PC-3 (cell line): ENCODE measurements at regions not wholly inside any gene's neighbourhood (a gene's known extent, or its start where the extent isn't known, plus 50 kb on each side); places are given as distances from the start of the nearest gene placed in this dataset.
A peak's percentile ranks its signal among the peaks of the same experiment; 100 is the strongest.

Source experiments
- ATAC-seq: fragments of 200-7000 bp; cut with Tn5 transposase; 2 replicates; pipeline ENCODE4 v1.9.1; 2020; ENCODE audit warnings: mild to moderate bottlenecking, moderate library complexity
- BruUV-seq: library from RNA; stranded (reverse); fragments of 400-500 nt; replicated peaks from 2 replicates; lab custom pipeline; 2021; lab: Mats Ljungman, UMichigan
- CTCF ChIA-PET: fragments of 300-600 bp; sonication (Branson Sonifier 250); formaldehyde crosslinking; loops from one replicate; lab custom pipeline; 2022; ENCODE audit warnings: antibody characterized with exemption; lab: Charles Lee
- POLR2A ChIA-PET: fragments of 300-600 bp; sonication (Branson Sonifier 250); formaldehyde crosslinking; loops from one replicate; lab custom pipeline; 2022; ENCODE audit warnings: antibody characterized with exemption; ENCODE audit not compliant: unreplicated experiment; lab: Charles Lee
- DNase-seq: peaks from one replicate; pipeline ENCODE4 v3.0.0-alpha.2; 2015
- H2AFZ ChIP-seq: fragments of 300-600 bp; sonication (generic); 2 replicates; pipeline ENCODE4 v1.6.0; 2016; ENCODE audit warnings: antibody characterized with exemption, low read length
- H3F3A ChIP-seq: fragments of 300-600 bp; sonication (generic); one replicate; pipeline ENCODE4 v1.6.0; 2017; ENCODE audit warnings: antibody characterized with exemption, low read length, control low read depth, mild to moderate bottlenecking; ENCODE audit not compliant: unreplicated experiment
- H3K27ac ChIP-seq: fragments of 300-600 bp; sonication (generic); 2 replicates; pipeline ENCODE4 v1.5.1; 2016; ENCODE audit warnings: mild to moderate bottlenecking, low read length
- H3K27me3 ChIP-seq: fragments of 300-600 bp; sonication (generic); 2 replicates; pipeline ENCODE4 v1.6.1; 2016; ENCODE audit warnings: low read length, mixed read lengths
- H3K36me3 ChIP-seq: fragments of 300-600 bp; sonication (generic); 2 replicates; pipeline ENCODE4 v1.6.1; 2016; ENCODE audit warnings: low read depth, mixed run types, low read length, mixed read lengths
- H3K4me1 ChIP-seq: fragments of 300-600 bp; sonication (generic); 2 replicates; pipeline ENCODE4 v1.5.1; 2016; ENCODE audit warnings: low read length; ENCODE audit not compliant: insufficient read depth
- H3K4me2 ChIP-seq: fragments of 300-600 bp; sonication (generic); 2 replicates; pipeline ENCODE4 v1.6.0; 2016; ENCODE audit warnings: low read length
- H3K4me3 ChIP-seq: fragments of 300-600 bp; sonication (generic); 2 replicates; pipeline ENCODE4 v1.5.1; 2016; ENCODE audit warnings: mild to moderate bottlenecking, low read length, mixed read lengths
- H3K79me2 ChIP-seq: fragments of 300-600 bp; sonication (generic); 2 replicates; pipeline ENCODE4 v1.6.1; 2017; ENCODE audit warnings: low read length, mixed read lengths
- H3K9ac ChIP-seq: fragments of 300-600 bp; sonication (generic); 2 replicates; pipeline ENCODE4 v1.6.0; 2016; ENCODE audit warnings: mild to moderate bottlenecking, low read length
- H3K9me2 ChIP-seq: fragments of 300-600 bp; sonication (generic); replicated peaks from 2 replicates; pipeline ENCODE4 v1.6.1; 2016; ENCODE audit warnings: mixed run types, low read length, mixed read lengths
- H3K9me3 ChIP-seq: fragments of 300-600 bp; sonication (generic); 2 replicates; pipeline ENCODE4 v1.6.1; 2016; ENCODE audit warnings: low read length, mixed read lengths
- H4K20me1 ChIP-seq: fragments of 300-600 bp; sonication (generic); 2 replicates; pipeline ENCODE4 v1.6.1; 2016; ENCODE audit warnings: low read length, mixed read lengths
- EZH2 ChIP-seq: fragments of 300-600 bp; sonication (generic); IDR thresholded peaks from one replicate; pipeline ENCODE4 v1.6.1; 2017; ENCODE audit warnings: antibody characterized with exemption, mild to moderate bottlenecking, low read length; ENCODE audit not compliant: unreplicated experiment
- EZH2phosphoT487 ChIP-seq: fragments of 300-600 bp; sonication (generic); IDR thresholded peaks from 2 replicates; pipeline ENCODE4 v1.6.1; 2018; ENCODE audit warnings: mild to moderate bottlenecking, antibody characterized with exemption, low read length, borderline replicate concordance
- intact Hi-C: fragments of 100-400 bp; cut with micrococcal nuclease; formaldehyde crosslinking; loops from 2 replicates; pipeline ENCODE4 v1.9.0; 2023
- TF ChIP-seq, protein P1 (sequence below): fragments of 300-600 bp; sonication (generic); conservative IDR thresholded peaks from 2 replicates; pipeline ENCODE4 v1.5.1; 2017; ENCODE audit warnings: antibody characterized with exemption, low read depth, mild to moderate bottlenecking, low read length

DNA sequence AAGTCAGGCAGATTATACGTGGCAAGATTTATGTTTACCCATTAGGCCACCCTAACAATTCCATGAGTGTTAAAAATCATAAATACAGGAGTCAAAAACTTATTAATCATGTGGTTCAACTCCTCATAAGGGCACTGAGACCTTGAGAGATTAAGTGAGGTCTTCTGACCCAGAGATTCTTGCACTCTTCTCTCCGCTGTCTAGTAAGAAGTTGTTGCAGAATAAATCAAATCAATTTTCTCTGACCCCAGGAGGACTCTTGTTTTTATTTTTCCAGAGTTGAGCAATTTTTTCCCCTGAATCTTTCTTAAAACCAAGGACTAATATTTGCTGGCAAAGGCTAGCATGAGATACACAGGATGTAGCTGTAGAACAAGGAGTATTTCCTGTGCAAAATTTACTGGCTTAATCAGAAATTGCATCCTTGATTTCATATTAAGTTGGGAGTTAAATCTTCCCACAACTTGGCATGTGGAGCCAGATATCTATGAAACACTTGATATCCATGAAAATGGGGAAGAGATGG lies 90.9 kb upstream of the PTHLH start:
- Histone ChIP-seq H3K36me3 (no peaks in the 10 kb centered on the region), H3K27me3 (no peaks in the 10 kb centered on the region), H4K20me1 (no peaks in the 10 kb centered on the region), H3K9me3 (no peaks in the 10 kb centered on the region), H3K27ac (no peak overlapping the region), H3K4me2 (no peak overlapping the region), H3F3A (peaks cover under 1% of the 10 kb centered on the region), H3K9me2 (no peaks in the 10 kb centered on the region), H3K4me3 (no peak overlapping the region), H2AFZ (no peak overlapping the region), H3K79me2 (no peaks in the 10 kb centered on the region), H3K4me1 (peaks cover 7% of the 10 kb centered on the region), H3K9ac (no peak overlapping the region)
- peak; percentile 36 for DNase-seq
- ATAC-seq = no peak
- no TSS peak for BruUV-seq
- no peak for TF ChIP-seq EZH2phosphoT487
- TF ChIP-seq, protein P1, sequence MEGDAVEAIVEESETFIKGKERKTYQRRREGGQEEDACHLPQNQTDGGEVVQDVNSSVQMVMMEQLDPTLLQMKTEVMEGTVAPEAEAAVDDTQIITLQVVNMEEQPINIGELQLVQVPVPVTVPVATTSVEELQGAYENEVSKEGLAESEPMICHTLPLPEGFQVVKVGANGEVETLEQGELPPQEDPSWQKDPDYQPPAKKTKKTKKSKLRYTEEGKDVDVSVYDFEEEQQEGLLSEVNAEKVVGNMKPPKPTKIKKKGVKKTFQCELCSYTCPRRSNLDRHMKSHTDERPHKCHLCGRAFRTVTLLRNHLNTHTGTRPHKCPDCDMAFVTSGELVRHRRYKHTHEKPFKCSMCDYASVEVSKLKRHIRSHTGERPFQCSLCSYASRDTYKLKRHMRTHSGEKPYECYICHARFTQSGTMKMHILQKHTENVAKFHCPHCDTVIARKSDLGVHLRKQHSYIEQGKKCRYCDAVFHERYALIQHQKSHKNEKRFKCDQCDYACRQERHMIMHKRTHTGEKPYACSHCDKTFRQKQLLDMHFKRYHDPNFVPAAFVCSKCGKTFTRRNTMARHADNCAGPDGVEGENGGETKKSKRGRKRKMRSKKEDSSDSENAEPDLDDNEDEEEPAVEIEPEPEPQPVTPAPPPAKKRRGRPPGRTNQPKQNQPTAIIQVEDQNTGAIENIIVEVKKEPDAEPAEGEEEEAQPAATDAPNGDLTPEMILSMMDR = no peak
- TF ChIP-seq EZH2 = no peak
- POLR2A ChIA-PET = no interaction called here
- CTCF ChIA-PET = interaction anchor here (0.6 kb wide), 1 partner anchor 94 kb away, joined by 3 read pairs; no protein-coding TSS in a partner anchor
- intact Hi-C loops = loop anchor here (10.0 kb wide), 1 partner anchor 591 kb away; no protein-coding TSS in a partner anchor

DNA sequence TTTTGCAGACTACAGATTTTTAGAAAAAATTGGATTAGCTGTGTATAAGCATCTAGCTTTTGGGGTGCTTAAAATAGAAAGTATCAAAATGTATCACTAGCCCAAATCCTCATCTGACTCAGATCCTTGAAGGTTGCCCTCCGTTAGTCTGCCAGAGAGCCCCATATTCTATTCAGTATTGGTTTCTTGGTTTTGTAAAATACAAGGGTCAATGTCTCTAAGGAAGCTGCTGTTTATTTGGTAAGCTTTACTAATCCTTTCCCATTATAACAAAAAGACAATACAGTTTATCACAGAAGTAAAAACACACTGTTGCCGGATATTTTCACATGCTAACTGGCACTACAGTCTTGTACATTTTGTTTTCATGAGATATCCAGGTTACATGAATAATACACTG lies 92.8 kb upstream of the PTHLH start:
- intact Hi-C loops = loop anchor here (5.0 to 10.0 kb wide), 2 partner anchors 589 to 897 kb away; no protein-coding TSS in a partner anchor
- no TSS peak for BruUV-seq

More for the DNA sequence above, 92.8 kb upstream of the PTHLH start:
- Histone ChIP-seq H3K36me3 (no peaks in the 10 kb centered on the region), H3K9me2 (no peaks in the 10 kb centered on the region), H3K9ac (no peak overlapping the region), H3K27me3 (no peaks in the 10 kb centered on the region), H3K4me2 (no peak overlapping the region), H3K4me1 (no peaks in the 10 kb centered on the region), H3F3A (no peaks in the 10 kb centered on the region), H2AFZ (no peak overlapping the region), H4K20me1 (no peaks in the 10 kb centered on the region), H3K4me3 (no peak overlapping the region), H3K9me3 (no peaks in the 10 kb centered on the region), H3K79me2 (no peaks in the 10 kb centered on the region), H3K27ac (no peak overlapping the region)
- ATAC-seq = no peak
- ChIA-PET CTCF (no interaction called here), POLR2A (interaction anchor here (0.7 kb wide), 1 partner anchor 72 kb away, joined by 4 read pairs; no protein-coding TSS in a partner anchor)
- TF ChIP-seq EZH2phosphoT487 = no peak
- TF ChIP-seq, protein P1 = no peak
- DNase-seq = no peak
